Fibroblast of villous mesenchyme (primary cell): ENCODE measurements at regions not wholly inside any gene's neighbourhood (a gene's known extent, or its start where the extent isn't known, plus 50 kb on each side); places are given as distances from the start of the nearest gene placed in this dataset.

ENCODE experiments used
- DNase-seq: peaks from one replicate; pipeline ENCODE4 v3.0.0-alpha.2; 2010; ENCODE audit warnings: low read depth
- H3K4me3 ChIP-seq: 2 replicates; pipeline ENCODE4 v1.5.1; 2011; ENCODE audit warnings: low read depth, mild to moderate bottlenecking, low read length
- TF ChIP-seq, protein P1 (sequence below): IDR thresholded peaks from 2 replicates; pipeline ENCODE4 v1.5.1; 2012; ENCODE audit warnings: low read depth, mild to moderate bottlenecking, low read length; ENCODE audit not compliant: insufficient read depth

DNA sequence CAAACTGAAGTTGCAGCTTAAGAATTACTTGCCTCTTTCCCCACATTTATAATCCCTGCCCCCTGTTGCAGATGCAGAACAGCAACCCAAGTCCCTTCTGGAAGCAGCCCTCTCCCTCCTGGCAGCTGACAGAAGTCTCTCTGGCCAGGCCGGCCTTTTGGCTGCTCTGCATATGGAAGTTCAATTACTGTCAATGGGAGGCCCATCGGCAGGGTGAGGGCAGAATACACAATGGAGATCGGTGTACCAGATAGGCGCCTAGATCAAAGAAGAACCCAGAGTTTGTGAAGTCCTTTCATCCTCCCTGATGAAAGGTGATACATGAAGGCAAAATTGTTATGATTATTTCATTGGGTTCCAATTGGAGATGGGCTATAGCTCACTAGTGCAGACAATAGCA, 327.9 kb upstream of the CTNNB1 start:
- no peak overlapping the region for H3K4me3 ChIP-seq
- DNase-seq = no peak
- TF ChIP-seq, protein P1, sequence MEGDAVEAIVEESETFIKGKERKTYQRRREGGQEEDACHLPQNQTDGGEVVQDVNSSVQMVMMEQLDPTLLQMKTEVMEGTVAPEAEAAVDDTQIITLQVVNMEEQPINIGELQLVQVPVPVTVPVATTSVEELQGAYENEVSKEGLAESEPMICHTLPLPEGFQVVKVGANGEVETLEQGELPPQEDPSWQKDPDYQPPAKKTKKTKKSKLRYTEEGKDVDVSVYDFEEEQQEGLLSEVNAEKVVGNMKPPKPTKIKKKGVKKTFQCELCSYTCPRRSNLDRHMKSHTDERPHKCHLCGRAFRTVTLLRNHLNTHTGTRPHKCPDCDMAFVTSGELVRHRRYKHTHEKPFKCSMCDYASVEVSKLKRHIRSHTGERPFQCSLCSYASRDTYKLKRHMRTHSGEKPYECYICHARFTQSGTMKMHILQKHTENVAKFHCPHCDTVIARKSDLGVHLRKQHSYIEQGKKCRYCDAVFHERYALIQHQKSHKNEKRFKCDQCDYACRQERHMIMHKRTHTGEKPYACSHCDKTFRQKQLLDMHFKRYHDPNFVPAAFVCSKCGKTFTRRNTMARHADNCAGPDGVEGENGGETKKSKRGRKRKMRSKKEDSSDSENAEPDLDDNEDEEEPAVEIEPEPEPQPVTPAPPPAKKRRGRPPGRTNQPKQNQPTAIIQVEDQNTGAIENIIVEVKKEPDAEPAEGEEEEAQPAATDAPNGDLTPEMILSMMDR = no peak

DNA sequence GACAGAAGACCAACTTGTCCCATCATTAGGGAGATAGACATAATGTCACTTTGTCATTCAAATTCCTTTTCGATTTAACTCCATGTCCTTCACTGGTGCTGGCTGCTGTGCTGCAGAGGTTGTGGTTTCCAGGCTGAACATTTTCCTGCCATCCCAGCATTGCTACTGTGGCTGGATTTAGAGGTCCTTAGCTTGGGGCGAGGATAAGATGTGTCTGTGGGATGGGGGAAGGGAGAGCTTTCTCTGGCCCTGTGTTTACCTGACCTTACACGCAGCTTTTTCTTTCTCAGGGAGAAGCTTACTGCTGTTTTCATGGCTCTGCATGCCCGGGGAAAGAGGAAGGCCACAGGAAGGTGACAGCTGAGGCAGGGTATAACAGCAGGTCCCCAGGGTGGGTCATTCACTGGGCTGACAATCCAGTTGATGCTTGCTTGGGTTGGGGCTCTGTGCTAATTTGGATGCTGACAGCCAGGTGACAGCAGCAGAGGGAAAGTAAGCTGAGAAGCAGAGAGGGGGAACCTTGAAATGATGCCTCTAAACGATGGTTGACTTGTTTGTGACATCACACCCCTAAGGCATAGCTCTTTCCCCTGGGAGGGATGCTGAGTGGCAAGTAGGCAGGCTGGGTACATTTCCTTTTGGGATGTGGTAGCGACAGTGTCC, 326.9 kb upstream of the CTNNB1 start:
- TF ChIP-seq, protein P1 = no peak
- H3K4me3 ChIP-seq = no peak overlapping the region
- no peak for DNase-seq

DNA sequence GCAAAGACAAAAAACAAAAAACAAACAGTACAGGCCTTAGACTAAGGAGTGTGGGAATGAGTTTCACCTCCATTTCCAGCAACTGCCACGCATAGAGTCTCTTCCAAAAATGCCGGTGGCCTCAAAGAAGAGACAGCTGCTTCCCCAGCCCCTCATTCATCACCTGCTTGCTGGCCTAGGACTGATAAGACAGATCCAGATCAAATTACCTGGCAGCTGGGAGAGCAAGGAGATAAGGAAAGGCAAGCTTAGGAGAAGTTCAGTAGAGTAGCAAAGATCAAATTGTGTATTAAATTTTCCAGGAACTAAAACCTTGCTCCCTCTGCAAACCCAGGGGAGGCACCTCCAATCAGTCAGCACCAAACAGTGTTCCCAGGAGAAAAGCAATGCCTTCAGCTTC, 325.8 kb upstream of the CTNNB1 start:
- DNase-seq = no peak
- no peak overlapping the region for H3K4me3 ChIP-seq
- TF ChIP-seq, protein P1 = no peak

DNA sequence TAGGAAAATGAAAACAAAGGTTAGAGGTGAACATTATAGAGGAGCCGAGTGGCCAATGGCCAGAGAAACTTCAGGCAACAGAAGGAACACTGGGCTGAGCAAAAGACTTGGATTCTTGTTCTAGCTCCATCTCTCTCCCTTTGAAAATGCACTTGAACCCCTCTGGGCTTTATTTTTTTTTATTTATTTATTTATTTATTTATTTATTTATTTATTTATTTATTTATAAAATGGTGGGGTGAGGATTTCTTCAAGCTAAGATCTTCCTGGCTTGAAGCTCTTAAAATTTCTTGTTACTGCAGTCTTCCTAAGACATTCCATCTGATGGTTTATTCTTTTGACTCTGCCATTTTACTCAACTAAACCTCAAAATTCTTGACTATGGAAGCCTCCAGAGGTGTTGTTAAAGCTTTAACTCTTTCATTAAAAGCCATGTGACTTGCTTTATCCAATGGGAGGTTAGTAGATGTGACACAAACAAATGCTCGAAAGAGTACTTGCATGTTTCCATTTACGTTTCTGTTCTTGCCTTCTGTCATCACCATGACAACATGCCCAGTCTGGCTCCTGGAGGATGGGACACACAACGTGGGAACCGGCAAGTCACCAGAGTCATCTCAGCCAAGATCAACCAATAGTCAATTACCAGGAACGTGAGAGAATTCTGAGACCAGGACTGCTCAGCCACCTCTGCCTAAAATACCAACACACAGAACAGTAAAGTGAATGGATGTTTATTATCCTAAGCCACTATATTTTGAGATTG, 325.2 kb upstream of the CTNNB1 start:
- TF ChIP-seq, protein P1 = no peak
- H3K4me3 ChIP-seq = no peak overlapping the region
- DNase-seq = no peak

DNA sequence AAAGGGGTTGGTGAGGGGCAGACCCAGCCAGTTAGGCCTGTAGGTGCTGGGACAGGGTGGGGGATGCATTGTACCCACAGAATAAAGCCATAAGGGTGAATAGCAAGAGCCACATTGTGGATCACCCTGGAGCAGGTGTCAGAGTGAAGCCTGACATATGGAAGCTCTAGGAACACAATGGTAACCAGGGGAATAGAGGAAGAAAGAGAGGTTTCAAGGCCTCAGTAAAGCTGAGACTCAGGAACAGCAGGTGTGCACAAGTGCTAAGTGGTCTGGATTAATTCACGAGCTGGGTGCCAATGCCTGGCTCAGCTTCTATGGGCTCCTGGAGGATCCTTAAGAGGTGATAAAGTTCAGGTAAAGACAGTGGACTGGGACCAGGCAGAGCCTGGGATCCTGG, 323.7 kb upstream of the CTNNB1 start:
- TF ChIP-seq, protein P1 = no peak
- H3K4me3 ChIP-seq = no peak overlapping the region
- no peak for DNase-seq

DNA sequence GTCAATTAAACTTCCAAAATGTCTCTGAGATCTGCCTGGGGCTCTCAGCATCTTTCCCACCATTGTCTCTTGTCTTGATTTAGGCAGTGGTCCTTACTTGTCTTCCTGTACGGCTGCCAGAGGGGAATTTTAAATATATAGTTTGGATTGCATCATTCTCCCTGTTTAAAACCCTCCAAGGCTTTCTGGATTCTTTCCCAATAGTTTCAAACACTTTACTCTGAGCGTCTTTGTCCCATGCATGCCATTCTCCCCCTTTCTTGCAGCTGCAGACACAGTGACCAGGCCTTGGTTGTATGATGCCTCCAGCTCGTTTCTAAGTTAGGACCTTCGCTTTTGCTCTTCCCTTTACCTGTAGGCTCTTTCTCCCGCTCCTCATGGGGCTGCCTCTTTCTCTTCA, 323.3 kb upstream of the CTNNB1 start:
- DNase-seq = peak; percentile 26
- no peak overlapping the region for H3K4me3 ChIP-seq
- TF ChIP-seq, protein P1 = no peak

DNA sequence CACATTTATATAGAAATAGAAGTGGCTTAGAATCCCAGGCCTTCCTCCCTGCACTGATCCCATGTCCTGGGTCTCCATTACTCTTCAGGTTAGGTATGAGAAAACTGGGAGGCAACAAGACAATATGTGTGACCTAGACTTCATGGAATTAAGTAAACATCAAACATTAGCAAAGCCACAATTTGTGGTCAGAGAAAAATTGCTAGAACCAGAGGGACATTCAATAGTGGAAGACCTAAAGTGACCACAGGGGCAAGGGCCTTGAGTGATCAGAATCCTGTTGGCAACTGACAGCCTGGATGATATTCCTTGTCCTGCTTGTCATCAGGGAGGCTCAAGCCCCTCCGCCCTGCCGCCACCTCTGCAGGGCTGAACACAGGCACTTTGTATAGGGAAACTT, 322.8 kb upstream of the CTNNB1 start:
- no peak for DNase-seq
- H3K4me3 ChIP-seq = no peak overlapping the region
- TF ChIP-seq, protein P1 = no peak
